ENCODE measurements at regions not wholly inside any gene's neighbourhood (a gene's known extent, or its start where the extent isn't known, plus 50 kb on each side); places are given as distances from the start of the nearest gene placed in this dataset.

GRCh38 chr2:156697906-156698305, 261.7 kb downstream of the GPD2 start:
- FAIRE-seq = no peak

GRCh38 chr2:156700681-156701080, 264.5 kb downstream of the GPD2 start:
- FAIRE-seq = no peak

- peak; percentile 82 for FAIRE-seq
Measured at GRCh38 chr2:156702541-156702940, 266.4 kb downstream of the GPD2 start.

GRCh38 chr2:156703642-156704041, 267.5 kb downstream of the GPD2 start:
- no peak for FAIRE-seq

GRCh38 chr2:156704132-156704531, 268.0 kb downstream of the GPD2 start:
- no peak for FAIRE-seq

- FAIRE-seq = no peak
Measured at GRCh38 chr2:156704617-156705016, 268.4 kb downstream of the GPD2 start.

- no peak for FAIRE-seq
Measured at GRCh38 chr2:156706576-156706975, 270.4 kb downstream of the GPD2 start.

GRCh38 chr2:156708051-156708450, 271.9 kb downstream of the GPD2 start:
- no peak for FAIRE-seq

- no peak for FAIRE-seq
Measured at GRCh38 chr2:156709091-156709490, 272.9 kb downstream of the GPD2 start.

- FAIRE-seq = no peak
Measured at GRCh38 chr2:156719036-156719435, 282.9 kb downstream of the GPD2 start.

- FAIRE-seq = no peak
Measured at GRCh38 chr2:156727867-156728266, 291.7 kb downstream of the GPD2 start.

GRCh38 chr2:156728328-156728727, 292.1 kb downstream of the GPD2 start:
- FAIRE-seq = no peak

- FAIRE-seq = peak; percentile 24
Measured at GRCh38 chr2:156731506-156731905, 295.3 kb downstream of the GPD2 start.

GRCh38 chr2:156736950-156737349, 300.8 kb downstream of the GPD2 start:
- no peak for FAIRE-seq

- FAIRE-seq = no peak
Measured at GRCh38 chr2:156739301-156739700, 303.1 kb downstream of the GPD2 start.

GRCh38 chr2:156745619-156746018, 309.4 kb downstream of the GPD2 start:
- FAIRE-seq = no peak

GRCh38 chr2:156748221-156748620, 312.0 kb downstream of the GPD2 start:
- FAIRE-seq = no peak

GRCh38 chr2:156752042-156752441, 315.9 kb downstream of the GPD2 start:
- no peak for FAIRE-seq

- no peak for FAIRE-seq
Measured at GRCh38 chr2:156753766-156754165, 317.6 kb downstream of the GPD2 start.

GRCh38 chr2:156756516-156756915, 320.3 kb downstream of the GPD2 start:
- no peak for FAIRE-seq

GRCh38 chr2:156763174-156763573, 327.0 kb downstream of the GPD2 start:
- no peak for FAIRE-seq

GRCh38 chr2:156765043-156765442, 328.9 kb downstream of the GPD2 start:
- FAIRE-seq = no peak

GRCh38 chr2:156765450-156765849, 329.3 kb downstream of the GPD2 start:
- no peak for FAIRE-seq

GRCh38 chr2:156769802-156770201, 333.6 kb downstream of the GPD2 start:
- no peak for FAIRE-seq

- FAIRE-seq = no peak
Measured at GRCh38 chr2:156778916-156779315, 342.7 kb downstream of the GPD2 start.
